BJ (cell line): ENCODE measurements at regions not wholly inside any gene's neighbourhood (a gene's known extent, or its start where the extent isn't known, plus 50 kb on each side); places are given as distances from the start of the nearest gene placed in this dataset.

Experiments used
- CTCF ChIA-PET: fragments of 350-600 bp; formaldehyde crosslinking; extraction: SDS; loops from one replicate; lab custom pipeline; 2021; ENCODE audit warnings: antibody characterized with exemption, inconsistent platforms; lab: Yijun Ruan, JAX
- POLR2A ChIA-PET: fragments of 300-600 bp; sonication (Branson Sonifier 250); formaldehyde crosslinking; extraction: SDS; loops from one replicate; lab custom pipeline; 2021; ENCODE audit warnings: antibody characterized with exemption; lab: Charles Lee
- DNase-seq: peaks from one replicate; pipeline ENCODE4 v3.0.0-alpha.2; 2011; ENCODE audit warnings: low read depth
- H3K27me3 ChIP-seq: 2 replicates; pipeline ENCODE4 v1.6.0; 2011; ENCODE audit warnings: low read length; ENCODE audit not compliant: control insufficient read depth, insufficient read depth
- H3K36me3 ChIP-seq: 2 replicates; pipeline ENCODE4 v1.5.1; 2011; ENCODE audit warnings: low read length; ENCODE audit not compliant: control insufficient read depth, insufficient read depth
- H3K4me3 ChIP-seq: 2 replicates; pipeline ENCODE4 v1.5.1; 2011; ENCODE audit warnings: low read depth, mild to moderate bottlenecking, control low read depth, low read length
- CTCF ChIP-seq: IDR thresholded peaks from 2 replicates; pipeline ENCODE4 v1.5.1; 2011; ENCODE audit warnings: low read depth, mild to moderate bottlenecking, control low read depth, inconsistent platforms, low read length, moderate library complexity; ENCODE audit not compliant: insufficient read depth

GRCh38 chr13:90014038-90014437 lies 1333.4 kb upstream of the MIR17HG start:
- H3K4me3 ChIP-seq: no peak overlapping the region
- H3K27me3 ChIP-seq: no peaks in the 10 kb centered on the region
- CTCF ChIA-PET: no interaction called here
- DNase-seq: no peak
- no peaks in the 10 kb centered on the region for H3K36me3 ChIP-seq
- TF ChIP-seq CTCF: no peak
- POLR2A ChIA-PET: no interaction called here

- Histone ChIP-seq H3K36me3 (no peaks in the 10 kb centered on the region), H3K4me3 (no peak overlapping the region), H3K27me3 (no peaks in the 10 kb centered on the region)
- ChIA-PET POLR2A (no interaction called here), CTCF (no interaction called here)
- TF ChIP-seq CTCF: no peak
- no peak for DNase-seq
Measured at GRCh38 chr13:90015565-90016507, 1331.7 kb upstream of the MIR17HG start.

GRCh38 chr13:90016688-90017087 lies 1330.8 kb upstream of the MIR17HG start:
- no peak overlapping the region for H3K4me3 ChIP-seq
- POLR2A ChIA-PET: no interaction called here
- H3K36me3 ChIP-seq: no peaks in the 10 kb centered on the region
- CTCF ChIA-PET: no interaction called here
- no peak for TF ChIP-seq CTCF
- DNase-seq: no peak
- H3K27me3 ChIP-seq: no peaks in the 10 kb centered on the region

- DNase-seq: no peak
- Histone ChIP-seq H3K4me3 (no peak overlapping the region), H3K36me3 (no peaks in the 10 kb centered on the region), H3K27me3 (no peaks in the 10 kb centered on the region)
- CTCF ChIA-PET: interaction anchor here (0.6 kb wide), 1 partner anchor 471 kb away, joined by 3 read pairs; no protein-coding TSS in a partner anchor
- no peak for TF ChIP-seq CTCF
- POLR2A ChIA-PET: no interaction called here
Measured at GRCh38 chr13:90020536-90021070, 1326.9 kb upstream of the MIR17HG start.

GRCh38 chr13:90027409-90027808 lies 1320.1 kb upstream of the MIR17HG start:
- no peaks in the 10 kb centered on the region for H3K36me3 ChIP-seq
- no peak overlapping the region for H3K4me3 ChIP-seq
- no peaks in the 10 kb centered on the region for H3K27me3 ChIP-seq
- no peak for TF ChIP-seq CTCF
- no peak for DNase-seq
- ChIA-PET CTCF (no interaction called here), POLR2A (no interaction called here)
